ENCODE measurements at regions not wholly inside any gene's neighbourhood (a gene's known extent, or its start where the extent isn't known, plus 50 kb on each side); places are given as distances from the start of the nearest gene placed in this dataset.

DNA sequence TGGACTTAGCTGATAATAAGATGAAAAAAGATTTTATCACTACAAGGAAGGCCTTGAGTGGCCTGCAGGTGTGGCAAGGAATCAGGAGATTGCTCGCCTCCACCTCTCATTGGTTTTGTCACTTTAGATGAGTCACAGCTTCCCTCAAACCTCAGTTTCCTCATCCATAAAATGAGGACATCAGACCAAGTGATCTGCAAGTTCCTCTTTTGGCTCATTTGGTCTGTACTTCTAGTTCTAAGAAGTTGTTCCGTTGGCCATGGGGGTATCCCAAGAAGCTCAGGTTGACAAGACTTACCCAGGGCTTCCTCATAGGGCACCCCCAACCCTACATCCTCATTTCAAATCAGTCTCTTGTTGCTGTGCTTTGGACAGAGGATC lies 254.1 kb downstream of the UACA start:
- DNase-seq (ENCODE audit: insufficient read length, low spot score) (no peak), FAIRE-seq (no peak)

DNA sequence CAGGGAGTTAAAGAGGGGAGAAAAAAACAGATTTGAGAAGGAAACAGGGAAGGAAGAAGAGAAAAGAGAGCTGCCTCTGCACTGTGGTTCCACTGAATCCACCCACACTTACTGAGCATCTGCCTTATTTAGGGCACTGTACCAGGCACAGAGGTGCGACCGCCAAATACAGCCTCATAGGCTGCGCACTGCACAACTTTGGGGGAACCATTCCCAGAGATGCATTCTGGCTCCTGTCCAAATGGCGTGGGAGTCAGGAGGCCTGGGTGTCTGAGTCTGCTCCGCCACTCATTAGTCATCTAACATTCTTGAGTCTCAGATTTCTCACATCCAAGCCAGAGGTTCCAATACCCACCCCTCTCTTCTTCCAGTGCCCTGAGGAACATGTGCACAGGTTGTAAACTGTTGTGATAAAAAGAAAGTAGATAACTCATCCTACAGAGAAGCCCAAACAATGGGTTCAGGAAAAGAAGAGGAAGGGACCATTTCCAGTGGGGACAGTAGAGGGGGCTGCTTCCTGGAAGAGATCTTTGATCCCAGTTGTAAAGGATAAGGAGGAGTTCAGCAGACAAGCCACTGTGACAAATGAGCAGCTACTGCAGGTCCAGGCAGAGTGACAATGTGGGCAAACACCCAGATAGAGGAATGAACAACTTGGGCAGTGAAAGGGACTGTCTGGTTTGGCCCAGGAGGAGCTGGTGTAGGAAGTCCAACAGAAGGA lies 254.6 kb downstream of the UACA start:
- FAIRE-seq (no peak), DNase-seq (ENCODE audit: insufficient read length, low spot score) (no peak)

DNA sequence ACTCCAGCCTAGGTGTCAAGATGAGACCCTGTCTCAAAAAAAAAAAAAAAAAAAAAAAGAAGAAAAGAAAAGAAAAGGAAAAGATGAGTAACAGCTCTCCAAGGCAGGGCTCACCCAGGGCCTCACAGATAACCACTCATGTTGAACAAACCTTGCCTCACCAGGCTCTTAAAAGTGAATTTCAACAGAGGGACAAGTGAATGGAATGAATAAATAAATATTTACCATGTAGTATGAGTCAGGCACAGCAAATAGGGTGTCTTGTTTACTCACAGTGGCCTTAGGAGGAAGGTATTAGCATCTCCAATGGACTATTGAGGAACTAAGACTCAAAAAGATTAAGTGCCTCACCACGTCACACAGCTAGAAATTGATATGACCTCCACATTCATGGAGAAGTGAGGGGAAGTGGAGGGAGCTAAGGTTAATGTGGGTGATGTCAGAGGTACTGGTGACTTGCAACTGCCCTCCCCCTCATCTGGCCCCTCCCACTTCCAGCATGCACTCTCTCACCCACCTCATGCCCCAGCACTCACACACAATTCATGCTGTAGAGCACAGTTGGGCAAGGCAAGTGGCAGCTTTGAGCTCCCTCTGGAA lies 255.5 kb downstream of the UACA start:
- FAIRE-seq (no peak), DNase-seq (ENCODE audit: insufficient read length, low spot score) (no peak)

DNA sequence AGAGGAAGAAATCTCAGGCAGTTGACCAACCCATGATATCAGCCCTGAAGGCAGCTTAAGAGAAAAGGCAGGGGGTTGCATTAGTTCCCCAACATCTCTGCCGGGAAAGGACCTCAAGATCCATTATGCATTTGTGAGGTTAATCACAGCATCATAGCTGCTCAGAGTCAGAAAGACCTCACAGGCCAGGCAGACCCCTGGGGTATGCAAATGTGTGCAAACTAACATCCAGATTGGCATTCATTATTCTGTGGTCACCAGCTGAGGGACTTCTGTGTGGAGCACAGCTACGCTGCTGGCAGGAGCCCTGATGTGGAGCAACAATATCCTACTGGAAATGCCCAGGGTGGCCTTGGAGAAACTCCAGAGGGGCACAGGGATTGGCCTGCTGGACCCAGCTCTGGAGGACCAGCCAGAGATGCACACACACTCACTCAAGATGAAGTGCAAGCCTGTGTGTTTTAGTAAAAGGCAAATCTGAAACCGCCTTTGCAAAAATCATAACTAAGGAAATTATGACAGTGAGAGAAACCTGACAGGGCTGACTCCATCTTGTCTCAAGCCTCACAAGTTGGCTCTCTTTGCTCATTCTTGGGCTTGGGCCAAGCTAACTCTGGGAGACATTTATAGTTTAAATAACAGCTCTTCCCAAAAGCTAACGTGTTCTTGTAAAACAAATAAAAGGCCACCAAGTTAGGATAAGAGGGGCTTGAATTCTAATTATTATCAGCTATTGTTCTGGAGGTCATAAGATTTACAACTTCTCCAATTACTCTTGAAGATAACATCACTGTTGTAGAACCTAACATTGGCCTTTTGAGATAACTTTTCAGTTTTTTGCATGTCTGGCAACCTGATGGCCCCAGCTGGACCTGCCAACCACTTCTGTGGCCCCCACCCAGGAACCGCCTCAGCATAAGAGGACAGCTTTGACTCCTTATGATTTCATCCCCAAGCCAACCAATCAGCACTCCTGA lies 257.1 kb downstream of the UACA start:
- DNase-seq (ENCODE audit: insufficient read length, low spot score): no peak

DNA sequence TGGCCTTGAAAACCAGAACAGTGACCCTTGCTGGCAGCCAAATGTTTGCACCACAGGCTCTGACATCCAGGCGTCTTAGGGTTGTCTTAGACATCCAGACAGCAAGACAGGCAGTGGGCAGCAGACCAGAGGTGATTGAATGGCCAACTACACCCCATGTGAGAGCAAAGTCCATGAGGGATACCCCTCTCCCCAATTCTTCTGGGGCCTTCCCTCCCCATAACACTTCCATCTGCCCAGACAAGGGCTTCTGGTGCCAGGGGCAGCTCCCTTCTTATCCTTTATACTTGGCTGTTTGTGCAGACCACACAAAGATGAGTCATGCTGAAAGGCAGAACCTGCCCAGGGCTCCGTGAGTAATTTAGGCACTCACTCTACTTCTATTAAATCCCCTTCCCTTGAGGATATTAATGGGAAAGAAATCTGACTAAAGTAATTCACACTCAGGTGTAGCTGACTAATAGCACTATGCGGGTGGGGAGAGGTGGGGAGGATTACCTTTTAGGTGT lies 257.9 kb downstream of the UACA start:
- DNase-seq (ENCODE audit: insufficient read length, low spot score) (no peak), FAIRE-seq (peak; percentile 79)

More for the DNA sequence above, 257.1 kb downstream of the UACA start:
- FAIRE-seq: peak; percentile 28

DNA sequence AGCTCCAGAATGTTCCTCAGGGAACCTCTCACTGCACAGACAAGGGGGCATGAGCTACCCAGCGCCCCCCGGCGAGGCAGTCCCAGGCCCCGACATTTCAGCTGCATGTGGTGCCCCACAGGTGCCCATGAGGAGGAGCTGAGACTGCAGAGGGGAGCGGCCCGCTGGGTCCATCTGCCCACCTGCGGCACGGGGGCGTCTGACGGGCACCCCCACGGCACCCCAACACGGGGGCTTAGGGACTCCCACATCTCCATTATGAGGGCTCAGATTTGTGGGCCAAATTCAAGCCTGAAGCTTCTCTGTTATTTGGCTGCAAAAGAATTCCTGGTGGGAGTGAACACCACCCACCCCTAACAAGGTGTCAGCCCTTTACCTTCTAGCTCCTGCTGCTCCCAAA lies 258.4 kb downstream of the UACA start:
- DNase-seq (ENCODE audit: insufficient read length, low spot score): no peak
- FAIRE-seq: no peak

DNA sequence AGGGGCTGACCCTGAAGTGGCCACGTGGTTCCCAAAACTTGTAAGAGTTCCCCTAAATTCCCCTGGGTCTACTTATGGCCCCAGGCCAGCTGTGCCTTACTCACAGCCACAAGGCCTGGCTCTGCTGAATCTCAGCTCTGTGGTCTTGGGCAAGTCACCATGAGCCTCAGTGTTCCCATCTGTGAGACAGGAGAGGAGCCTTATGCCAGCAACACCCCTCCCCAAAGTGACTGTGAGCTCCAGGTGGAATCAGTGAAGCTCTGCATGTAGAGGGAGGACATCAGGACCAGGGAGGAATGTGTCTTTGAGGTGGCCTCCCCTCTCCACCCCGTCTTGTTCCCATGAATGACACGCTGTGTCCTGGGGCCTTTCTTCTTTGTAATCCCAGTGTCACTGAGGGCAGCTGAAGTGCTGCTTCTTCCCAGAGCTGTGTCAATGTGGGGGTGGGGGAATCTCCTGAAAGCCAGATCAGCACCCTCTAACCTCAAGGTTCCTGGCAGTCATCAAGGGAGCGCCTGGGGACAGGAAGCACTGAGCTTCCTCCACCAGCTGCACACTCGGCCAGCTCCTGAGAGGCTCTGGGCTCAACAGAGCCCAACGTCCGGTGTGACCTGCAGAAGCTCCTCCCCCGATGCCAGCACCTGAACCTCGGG lies 258.9 kb downstream of the UACA start:
- no peak for DNase-seq (ENCODE audit: insufficient read length, low spot score)
- FAIRE-seq: peak; percentile 95

DNA sequence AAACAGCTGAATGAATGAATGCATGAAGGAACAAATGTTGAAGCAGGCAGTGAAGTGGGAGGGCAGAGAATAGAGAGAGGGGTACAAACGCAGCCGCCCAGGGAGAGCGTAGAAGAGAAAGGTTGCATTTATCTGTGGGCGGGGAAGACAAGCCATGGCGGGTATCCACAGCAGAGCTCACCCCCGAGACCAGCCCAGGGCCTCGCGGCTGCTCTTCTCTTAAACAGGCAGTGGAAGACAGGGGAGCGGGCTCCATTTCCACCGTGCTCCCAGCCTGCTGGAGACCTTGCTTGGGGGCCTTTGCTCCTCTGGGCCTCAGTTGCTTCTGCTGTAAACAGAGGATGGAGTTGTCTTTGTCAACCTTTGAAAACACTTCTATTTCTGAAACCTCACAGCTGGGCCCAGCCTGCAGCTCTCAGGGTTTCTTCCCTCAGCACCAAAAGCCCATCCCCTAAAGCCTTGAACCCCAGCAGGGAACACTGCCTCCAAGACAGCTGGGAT lies 259.5 kb downstream of the UACA start:
- DNase-seq (ENCODE audit: insufficient read length, low spot score) (no peak), FAIRE-seq (no peak)

DNA sequence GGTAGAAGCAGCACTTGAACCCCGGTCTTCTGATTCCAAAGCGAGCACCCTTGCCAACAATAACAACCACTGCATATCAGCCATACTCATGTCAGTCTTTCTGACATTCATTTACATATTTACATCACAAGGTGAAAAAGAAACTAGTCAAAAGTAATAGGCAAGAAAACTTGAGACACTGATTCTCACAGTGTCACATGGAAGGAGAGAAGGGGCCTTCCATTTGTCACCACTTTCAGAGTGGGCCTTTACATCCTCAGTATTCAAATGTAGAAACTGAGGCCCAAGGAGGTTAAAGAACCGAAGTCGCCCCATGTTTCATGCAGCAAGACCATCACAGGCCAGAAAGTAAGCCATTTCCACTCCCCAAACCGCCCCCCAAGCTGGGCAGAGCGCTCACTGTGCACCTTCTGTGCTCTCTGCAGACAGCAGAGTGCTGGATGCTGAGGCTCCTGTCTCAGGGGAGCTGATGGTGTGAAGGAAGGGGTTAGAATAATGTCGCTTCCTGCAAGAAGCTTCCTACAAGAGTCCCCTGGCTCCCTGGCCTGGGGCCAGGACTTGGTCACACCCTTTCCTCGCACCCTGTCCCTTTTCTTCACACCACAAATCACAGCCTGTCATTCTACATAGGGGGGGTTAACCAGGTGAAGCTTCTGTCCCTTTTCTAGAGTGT lies 260.1 kb downstream of the UACA start:
- peak; percentile 86 for FAIRE-seq
- no peak for DNase-seq (ENCODE audit: insufficient read length, low spot score)

DNA sequence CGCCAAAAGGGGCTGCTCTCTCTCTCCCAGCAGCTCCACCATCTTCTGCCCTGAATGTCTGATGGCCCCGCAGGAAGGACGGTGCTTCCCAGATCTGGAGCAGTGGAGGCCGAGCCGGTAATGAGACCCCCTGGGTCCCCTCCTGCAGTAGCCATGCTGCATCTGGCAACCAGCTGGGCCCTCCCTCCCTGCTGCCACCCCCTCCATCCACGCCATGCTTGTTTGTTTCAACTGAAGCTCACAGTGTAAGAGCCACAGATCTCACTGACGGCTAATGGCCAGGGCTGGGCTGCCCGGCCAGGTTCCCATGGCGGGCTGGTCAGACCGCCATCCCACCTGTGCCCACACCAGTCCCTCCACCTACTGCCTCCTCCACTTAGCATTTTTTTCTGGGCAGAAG lies 260.8 kb downstream of the UACA start:
- DNase-seq (ENCODE audit: insufficient read length, low spot score): no peak
- no peak for FAIRE-seq

DNA sequence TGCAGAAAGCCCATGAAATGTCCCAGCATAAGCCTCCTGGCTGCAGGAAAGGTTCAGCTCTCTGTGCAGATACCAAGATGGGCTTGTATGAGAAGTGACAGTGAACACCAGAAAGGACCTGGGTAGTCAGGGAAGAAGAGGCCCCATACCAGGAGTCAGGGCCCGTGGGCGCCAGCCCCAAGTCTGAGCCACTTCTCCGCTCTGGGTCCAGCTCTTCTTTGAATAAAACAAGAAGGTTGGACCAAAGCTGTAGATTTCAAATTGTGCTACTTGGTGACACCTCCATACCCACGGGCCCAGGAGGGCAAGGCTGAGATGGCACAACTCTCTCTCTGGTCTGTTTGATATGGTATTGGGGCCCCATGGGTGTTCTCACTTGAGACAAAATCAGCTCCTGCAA lies 261.5 kb downstream of the UACA start:
- FAIRE-seq: no peak
- DNase-seq (ENCODE audit: insufficient read length, low spot score): no peak

DNA sequence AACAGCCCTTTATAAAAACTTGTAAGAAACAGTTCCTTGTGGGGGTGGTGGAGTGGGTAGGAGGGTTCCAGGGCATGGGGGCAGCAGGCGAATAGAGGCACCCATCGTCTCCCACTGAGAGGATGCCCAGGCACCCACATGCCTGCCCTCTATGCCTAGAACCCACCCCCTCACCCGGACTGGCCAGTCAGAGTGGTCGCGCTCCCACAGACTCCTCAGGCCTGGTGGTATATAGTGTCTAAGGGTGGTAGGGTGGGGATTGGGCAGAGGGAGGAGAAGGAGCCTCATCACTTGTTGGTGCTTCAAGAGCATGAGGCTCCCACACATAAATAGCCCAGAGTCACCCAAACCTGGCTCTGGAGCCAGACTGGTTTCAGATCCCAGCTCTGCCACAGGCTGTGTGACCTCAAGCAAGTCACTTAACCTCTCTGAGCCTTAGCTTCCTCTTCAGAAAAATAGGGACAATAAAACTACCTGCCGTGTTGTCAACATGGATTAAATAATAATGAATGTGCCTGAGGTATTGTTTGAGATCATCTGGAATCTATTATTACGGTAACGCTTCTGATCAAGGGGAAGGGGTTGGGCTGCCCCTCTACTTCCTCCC lies 262.1 kb downstream of the UACA start:
- FAIRE-seq (no peak), DNase-seq (ENCODE audit: insufficient read length, low spot score) (no peak)

DNA sequence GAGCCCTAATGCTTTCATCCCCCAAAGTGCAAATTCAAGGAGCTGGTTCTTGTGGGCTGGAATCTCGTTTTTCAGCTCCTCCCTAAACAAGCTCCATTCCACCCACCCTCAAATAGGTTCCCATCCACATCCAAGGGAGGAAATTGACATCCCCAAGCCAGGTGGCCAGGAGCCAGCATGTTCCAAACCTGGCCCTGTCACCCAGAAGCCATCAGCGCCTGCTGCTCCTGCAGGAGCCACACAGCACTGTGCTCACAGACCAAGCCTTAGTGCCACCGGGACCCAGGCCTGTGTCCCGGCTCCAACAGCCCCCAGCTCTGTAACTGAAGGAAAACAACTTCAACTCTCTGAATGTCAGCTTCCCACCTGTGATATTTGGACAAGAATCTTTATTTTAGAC lies 263.6 kb downstream of the UACA start:
- DNase-seq (ENCODE audit: insufficient read length, low spot score): no peak
- FAIRE-seq: no peak

DNA sequence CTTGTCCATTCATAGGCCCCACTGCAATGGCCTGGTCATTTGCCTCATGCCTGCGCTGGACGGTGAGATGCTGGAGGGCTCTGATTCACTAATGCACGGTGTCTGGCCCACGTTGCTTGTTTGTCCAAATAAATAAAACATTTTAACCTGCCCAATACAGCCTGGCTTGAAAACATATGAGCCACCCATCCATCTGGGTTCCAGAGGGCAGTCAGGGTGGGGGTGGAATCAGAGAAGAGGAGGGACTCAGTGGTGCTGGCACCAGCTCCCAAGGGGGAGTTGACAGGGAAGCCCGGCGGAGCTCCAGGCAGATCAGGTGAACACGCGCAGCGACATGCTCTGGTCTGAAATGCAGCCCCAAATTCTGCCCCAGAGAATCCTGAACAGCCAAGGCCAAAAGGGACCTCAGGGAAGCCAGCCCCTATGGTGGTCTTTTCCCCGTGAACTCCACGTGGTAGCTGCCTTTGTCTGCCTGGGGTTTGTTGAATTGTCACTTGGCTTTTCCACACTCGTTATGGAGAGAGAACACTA lies 265.2 kb downstream of the UACA start:
- FAIRE-seq: no peak
- DNase-seq (ENCODE audit: insufficient read length, low spot score): no peak

DNA sequence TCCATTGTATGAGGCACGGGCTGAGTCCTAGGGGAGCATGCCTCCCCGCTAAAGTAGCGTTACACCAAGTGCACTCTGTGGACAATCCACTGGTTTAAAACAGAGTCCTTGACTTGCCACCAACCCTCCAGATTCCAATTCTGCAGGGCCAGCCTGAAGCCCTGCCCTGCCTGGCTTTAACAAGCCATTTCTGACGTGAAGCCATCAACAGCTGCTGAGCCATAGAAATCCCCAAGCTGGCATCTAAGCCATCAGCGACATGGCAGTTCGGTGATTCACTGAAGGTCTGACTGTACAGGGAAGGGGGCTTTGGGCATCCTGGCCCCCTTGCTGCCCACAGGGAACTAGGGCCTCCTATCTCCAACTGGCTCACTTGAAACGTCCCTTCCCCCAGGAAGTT lies 265.7 kb downstream of the UACA start:
- DNase-seq (ENCODE audit: insufficient read length, low spot score): no peak
- FAIRE-seq: no peak

DNA sequence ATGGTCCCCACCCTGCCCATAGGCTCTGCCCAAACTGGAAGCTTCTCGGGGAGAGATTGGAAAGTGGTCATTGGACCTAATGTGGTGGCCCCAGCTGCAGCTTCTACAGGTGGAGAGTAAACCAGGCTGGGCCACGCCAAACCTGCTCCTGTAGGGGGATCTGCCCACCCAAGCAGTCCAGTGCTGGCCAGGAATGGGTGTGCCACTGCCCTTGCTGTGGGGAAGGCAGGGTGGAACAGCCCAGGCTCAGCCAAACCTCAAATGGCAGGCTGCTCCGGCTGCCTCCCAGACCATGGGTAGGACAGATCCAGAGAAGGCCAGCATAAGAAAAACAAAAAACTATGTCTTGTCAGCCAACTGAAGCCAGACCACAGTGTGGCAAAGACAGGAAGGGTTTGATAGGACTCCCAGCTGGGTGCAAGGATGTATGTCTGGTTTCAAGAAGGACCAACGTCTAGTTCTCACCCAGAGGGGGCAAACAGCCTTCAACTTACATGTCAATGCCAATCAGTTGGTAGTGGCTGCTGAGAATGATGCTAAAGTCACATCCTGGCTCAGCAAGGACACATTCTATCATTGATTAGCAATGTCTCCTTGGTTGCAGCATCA lies 267.3 kb downstream of the UACA start:
- no peak for FAIRE-seq
- DNase-seq (ENCODE audit: insufficient read length, low spot score): no peak

DNA sequence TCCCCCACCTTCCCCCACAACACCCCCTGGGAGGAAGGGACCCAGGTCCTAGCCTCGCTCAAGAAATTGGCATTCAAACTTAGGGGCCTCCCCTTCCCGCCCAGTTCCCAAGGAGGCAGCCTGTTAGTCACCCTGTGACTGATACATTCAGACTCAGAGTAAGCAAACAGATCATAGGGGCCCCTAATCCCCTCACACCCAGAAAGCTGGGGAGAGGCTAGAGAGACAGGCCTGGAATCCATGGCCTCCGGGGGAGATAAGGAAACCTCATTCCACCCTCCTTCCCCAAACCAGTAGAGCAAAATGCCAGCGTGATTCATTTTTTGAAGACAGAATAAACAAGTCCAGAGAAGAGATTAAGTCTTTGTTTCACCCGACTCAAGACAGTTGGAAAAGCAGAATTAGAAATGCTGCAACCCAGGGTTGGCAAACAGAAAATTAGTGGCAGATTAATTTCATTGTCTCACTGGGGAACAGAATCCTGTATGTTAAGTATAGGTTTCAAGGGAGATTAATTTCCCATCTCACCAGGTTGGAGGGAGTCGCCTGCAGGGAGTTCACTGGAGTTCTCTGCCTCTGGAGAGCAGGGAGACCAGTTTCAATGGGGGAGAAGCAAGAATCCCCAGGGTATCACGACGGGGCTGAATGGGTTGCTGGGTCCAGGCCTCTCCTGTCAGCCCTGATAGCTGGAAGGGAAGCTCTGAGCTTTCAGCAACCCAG lies 268.3 kb downstream of the UACA start:
- FAIRE-seq (no peak), DNase-seq (ENCODE audit: insufficient read length, low spot score) (no peak)

DNA sequence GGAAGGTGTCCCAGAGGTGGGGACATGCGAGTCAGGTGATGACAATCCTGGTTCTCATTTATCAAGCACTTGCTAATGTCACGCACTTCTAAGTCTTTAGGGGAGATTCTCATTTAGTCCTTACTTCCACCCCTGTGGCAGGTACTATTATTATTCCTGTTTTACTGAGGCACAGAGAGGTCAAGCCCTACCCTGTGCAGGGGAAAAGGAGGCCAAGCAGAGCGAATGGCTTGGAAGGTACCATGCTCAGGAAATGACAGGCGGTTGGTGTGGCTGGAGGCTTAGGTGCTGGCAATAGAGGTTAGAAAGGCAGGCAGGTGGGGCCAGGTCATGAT lies 268.9 kb downstream of the UACA start:
- FAIRE-seq (no peak), DNase-seq (ENCODE audit: insufficient read length, low spot score) (no peak)
